Stomach (tissue), 4 donors: ENCODE measurements at regions not wholly inside any gene's neighbourhood (a gene's known extent, or its start where the extent isn't known, plus 50 kb on each side); places are given as distances from the start of the nearest gene placed in this dataset.

Experiments
- EP300 ChIP-seq: sonication (generic); formaldehyde crosslinking; IDR thresholded peaks from one replicate; pipeline ENCODE4 v1.6.1; 2017; ENCODE audit warnings: antibody characterized with exemption
- POLR2A ChIP-seq, 4 donors: fragments of 450-650 bp; IDR thresholded peaks; one replicate each; pipeline ENCODE4 v1.6.1; 2016; ENCODE audit warnings: antibody characterized with exemption in 4 of 4, control low read depth in 2 of 4, mild to moderate bottlenecking in 1 of 4, moderate library complexity in 1 of 4
- TF ChIP-seq, protein P1 (sequence below), 7 experiments: fragments of 450-650 bp in 4 of 7; fragments of 200-600 bp in 3 of 7; sonication (generic) in 3 of 7; IDR thresholded peaks; one replicate each; pipeline ENCODE4 v1.5.1; 2016 to 2019; ENCODE audit warnings: antibody characterized with exemption in 7 of 7, control low read depth in 2 of 7, mild to moderate bottlenecking in 1 of 7

DNA sequence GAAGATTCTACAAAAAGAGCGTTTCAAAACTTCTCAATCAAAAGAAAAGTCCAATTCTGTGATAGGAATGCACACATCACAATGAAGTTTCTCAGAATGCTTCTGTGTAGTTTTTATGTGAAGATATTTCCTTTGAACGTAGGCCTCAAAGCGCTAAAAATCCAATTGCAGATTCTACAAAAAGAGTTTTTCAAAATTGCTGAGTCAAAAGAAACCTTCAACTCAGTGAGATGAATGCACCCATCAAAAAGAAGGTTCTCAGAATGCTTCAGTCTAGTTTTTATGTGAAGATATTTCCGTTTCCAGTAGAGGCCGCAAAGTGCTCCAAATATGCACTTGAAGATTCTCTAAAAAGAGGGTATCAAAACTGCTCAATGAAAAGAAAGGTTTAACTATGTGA, 319.7 kb upstream of the DEFB115 start:
- TF ChIP-seq, protein P1, sequence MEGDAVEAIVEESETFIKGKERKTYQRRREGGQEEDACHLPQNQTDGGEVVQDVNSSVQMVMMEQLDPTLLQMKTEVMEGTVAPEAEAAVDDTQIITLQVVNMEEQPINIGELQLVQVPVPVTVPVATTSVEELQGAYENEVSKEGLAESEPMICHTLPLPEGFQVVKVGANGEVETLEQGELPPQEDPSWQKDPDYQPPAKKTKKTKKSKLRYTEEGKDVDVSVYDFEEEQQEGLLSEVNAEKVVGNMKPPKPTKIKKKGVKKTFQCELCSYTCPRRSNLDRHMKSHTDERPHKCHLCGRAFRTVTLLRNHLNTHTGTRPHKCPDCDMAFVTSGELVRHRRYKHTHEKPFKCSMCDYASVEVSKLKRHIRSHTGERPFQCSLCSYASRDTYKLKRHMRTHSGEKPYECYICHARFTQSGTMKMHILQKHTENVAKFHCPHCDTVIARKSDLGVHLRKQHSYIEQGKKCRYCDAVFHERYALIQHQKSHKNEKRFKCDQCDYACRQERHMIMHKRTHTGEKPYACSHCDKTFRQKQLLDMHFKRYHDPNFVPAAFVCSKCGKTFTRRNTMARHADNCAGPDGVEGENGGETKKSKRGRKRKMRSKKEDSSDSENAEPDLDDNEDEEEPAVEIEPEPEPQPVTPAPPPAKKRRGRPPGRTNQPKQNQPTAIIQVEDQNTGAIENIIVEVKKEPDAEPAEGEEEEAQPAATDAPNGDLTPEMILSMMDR (IDR thresholded peaks at IDR 0.05), result no peak
- no peak for TF ChIP-seq POLR2A (IDR thresholded peaks at IDR 0.05)
- TF ChIP-seq EP300, result no peak
